ENCODE measurements at regions not wholly inside any gene's neighbourhood (a gene's known extent, or its start where the extent isn't known, plus 50 kb on each side); places are given as distances from the start of the nearest gene placed in this dataset.

DNA sequence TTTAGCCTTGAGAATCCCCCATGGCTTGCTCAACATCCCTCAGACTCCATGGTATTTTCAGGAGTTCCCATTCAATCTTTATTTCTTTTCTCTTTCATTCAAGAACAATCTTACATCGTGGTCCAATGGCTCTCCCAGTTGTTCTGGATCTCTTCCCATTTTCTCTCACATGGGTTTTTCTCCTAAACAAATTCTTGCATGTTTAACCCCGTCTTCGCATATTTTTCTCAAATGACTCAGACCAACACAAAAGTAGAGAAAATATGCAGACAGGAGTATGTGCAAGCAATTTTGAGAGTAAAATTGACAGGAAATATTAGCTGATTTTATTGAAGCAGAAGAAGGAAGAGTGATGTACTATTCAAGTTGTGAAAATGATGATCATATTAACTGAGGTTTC lies 396.4 kb upstream of the TRAM1L1 start:
- no peaks in the 10 kb centered on the region for H3K36me3 Mint-ChIP-seq (ENCODE audit: insufficient read depth, unreplicated experiment)
- CTCF ChIA-PET: no interaction called here
- H3K27me3 Mint-ChIP-seq (ENCODE audit: insufficient read depth, unreplicated experiment): no peaks in the 10 kb centered on the region
- H3K4me3 Mint-ChIP-seq (ENCODE audit: unreplicated experiment): no peak overlapping the region
- POLR2A ChIA-PET: interaction anchor here (0.5 kb wide), 1 partner anchor 663 kb away, joined by 3 read pairs; no protein-coding TSS in a partner anchor
- H3K4me1 Mint-ChIP-seq (ENCODE audit: insufficient read depth, unreplicated experiment): peaks cover 6% of the 10 kb centered on the region
- intact Hi-C loops (cut with micrococcal nuclease): no loop called here
- TF ChIP-seq, protein P1, sequence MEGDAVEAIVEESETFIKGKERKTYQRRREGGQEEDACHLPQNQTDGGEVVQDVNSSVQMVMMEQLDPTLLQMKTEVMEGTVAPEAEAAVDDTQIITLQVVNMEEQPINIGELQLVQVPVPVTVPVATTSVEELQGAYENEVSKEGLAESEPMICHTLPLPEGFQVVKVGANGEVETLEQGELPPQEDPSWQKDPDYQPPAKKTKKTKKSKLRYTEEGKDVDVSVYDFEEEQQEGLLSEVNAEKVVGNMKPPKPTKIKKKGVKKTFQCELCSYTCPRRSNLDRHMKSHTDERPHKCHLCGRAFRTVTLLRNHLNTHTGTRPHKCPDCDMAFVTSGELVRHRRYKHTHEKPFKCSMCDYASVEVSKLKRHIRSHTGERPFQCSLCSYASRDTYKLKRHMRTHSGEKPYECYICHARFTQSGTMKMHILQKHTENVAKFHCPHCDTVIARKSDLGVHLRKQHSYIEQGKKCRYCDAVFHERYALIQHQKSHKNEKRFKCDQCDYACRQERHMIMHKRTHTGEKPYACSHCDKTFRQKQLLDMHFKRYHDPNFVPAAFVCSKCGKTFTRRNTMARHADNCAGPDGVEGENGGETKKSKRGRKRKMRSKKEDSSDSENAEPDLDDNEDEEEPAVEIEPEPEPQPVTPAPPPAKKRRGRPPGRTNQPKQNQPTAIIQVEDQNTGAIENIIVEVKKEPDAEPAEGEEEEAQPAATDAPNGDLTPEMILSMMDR (IDR thresholded peaks at IDR 0.05; ENCODE audit: unreplicated experiment): no peak
- BruUV-seq (replicated peaks): no TSS peak
- no peaks in the 10 kb centered on the region for H3K9me3 Mint-ChIP-seq (ENCODE audit: unreplicated experiment)
- H3K27ac Mint-ChIP-seq (ENCODE audit: low read depth, unreplicated experiment): no peak overlapping the region
- DNase-seq (ENCODE audit: unreplicated experiment): peak; percentile 23

DNA sequence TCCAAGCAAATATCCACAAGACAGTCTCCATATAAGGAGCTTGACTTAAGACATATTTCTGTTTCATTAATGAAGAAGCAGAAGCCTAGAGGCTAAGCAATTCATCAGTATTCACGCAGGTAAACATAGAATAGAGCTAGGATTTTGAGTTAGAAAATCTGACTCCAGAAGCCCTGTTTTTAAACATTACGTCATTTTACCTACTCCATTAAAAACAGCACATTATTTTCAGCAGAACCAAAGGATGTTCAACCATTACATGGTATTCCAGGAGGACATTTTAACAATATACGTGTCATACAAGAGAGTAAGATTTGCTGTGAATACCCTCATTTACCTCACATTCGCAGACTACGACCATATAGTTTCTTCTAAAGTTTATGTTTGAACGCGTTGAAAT lies 403.3 kb upstream of the TRAM1L1 start:
- intact Hi-C loops (cut with micrococcal nuclease): no loop called here
- H3K27ac Mint-ChIP-seq (ENCODE audit: low read depth, unreplicated experiment): no peak overlapping the region
- no peaks in the 10 kb centered on the region for H3K27me3 Mint-ChIP-seq (ENCODE audit: insufficient read depth, unreplicated experiment)
- no peaks in the 10 kb centered on the region for H3K9me3 Mint-ChIP-seq (ENCODE audit: unreplicated experiment)
- CTCF ChIA-PET: interaction anchor here (0.6 to 1.0 kb wide), 2 partner anchors 42 to 354 kb away, joined by 4 read pairs; no protein-coding TSS in a partner anchor
- peaks cover 5% of the 10 kb centered on the region for H3K4me1 Mint-ChIP-seq (ENCODE audit: insufficient read depth, unreplicated experiment)
- TF ChIP-seq, protein P1 (IDR thresholded peaks at IDR 0.05; ENCODE audit: unreplicated experiment): no peak
- no peak overlapping the region for H3K4me3 Mint-ChIP-seq (ENCODE audit: unreplicated experiment)
- POLR2A ChIA-PET: no interaction called here
- no TSS peak for BruUV-seq (replicated peaks)
- H3K36me3 Mint-ChIP-seq (ENCODE audit: insufficient read depth, unreplicated experiment): no peaks in the 10 kb centered on the region
- DNase-seq (ENCODE audit: unreplicated experiment): no peak

DNA sequence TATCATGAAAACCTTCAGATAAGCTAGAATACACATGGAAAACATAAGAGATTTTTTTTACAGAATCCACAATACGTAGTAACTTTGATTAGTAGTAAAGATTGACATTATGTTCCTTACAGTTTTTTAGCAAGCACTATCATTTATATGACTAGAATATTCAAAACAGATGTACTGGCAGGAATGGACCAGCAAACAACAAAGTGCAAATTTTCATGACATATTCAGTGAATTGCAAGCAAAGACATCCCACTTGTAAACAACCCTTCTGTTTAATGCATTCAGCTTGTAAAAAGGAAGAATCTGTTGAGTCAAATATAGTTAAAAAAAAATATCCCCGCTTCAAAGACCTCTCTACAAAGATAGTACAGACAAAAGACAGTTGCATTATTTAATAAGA lies 403.7 kb upstream of the TRAM1L1 start:
- BruUV-seq (replicated peaks): no TSS peak
- intact Hi-C loops (cut with micrococcal nuclease): no loop called here
- DNase-seq (ENCODE audit: unreplicated experiment): no peak
- H3K4me1 Mint-ChIP-seq (ENCODE audit: insufficient read depth, unreplicated experiment): peaks cover 5% of the 10 kb centered on the region
- H3K9me3 Mint-ChIP-seq (ENCODE audit: unreplicated experiment): no peaks in the 10 kb centered on the region
- no peak overlapping the region for H3K27ac Mint-ChIP-seq (ENCODE audit: low read depth, unreplicated experiment)
- H3K27me3 Mint-ChIP-seq (ENCODE audit: insufficient read depth, unreplicated experiment): no peaks in the 10 kb centered on the region
- CTCF ChIA-PET: interaction anchor here (0.6 to 1.0 kb wide), 2 partner anchors 42 to 355 kb away, joined by 4 read pairs; no protein-coding TSS in a partner anchor
- no peak overlapping the region for H3K4me3 Mint-ChIP-seq (ENCODE audit: unreplicated experiment)
- TF ChIP-seq, protein P1 (IDR thresholded peaks at IDR 0.05; ENCODE audit: unreplicated experiment): no peak
- POLR2A ChIA-PET: interaction anchor here (0.6 kb wide), 1 partner anchor 32 kb away, joined by 5 read pairs; no protein-coding TSS in a partner anchor
- no peaks in the 10 kb centered on the region for H3K36me3 Mint-ChIP-seq (ENCODE audit: insufficient read depth, unreplicated experiment)

DNA sequence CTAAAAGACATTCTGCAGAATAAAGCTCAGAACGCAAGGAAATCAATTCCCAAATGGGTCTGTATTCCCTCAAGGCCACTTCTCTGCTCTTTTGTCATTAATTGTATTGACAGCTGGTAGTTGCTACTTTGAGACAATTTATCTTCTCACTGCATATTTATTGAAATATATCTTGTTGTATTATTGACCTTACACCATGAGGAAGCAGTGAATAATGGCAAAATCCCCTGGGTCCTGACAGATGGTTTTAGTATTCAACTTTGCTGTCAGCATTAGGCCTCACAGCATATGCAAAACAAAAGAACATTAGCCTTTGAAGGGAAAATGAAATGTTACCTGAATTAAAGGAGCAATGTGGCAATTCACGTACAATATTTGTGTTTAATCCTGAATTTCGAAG lies 406.1 kb upstream of the TRAM1L1 start:
- Mint-ChIP-seq H3K9me3 (ENCODE audit: unreplicated experiment) (no peaks in the 10 kb centered on the region), H3K4me3 (ENCODE audit: unreplicated experiment) (no peak overlapping the region), H3K4me1 (ENCODE audit: insufficient read depth, unreplicated experiment) (peaks cover 5% of the 10 kb centered on the region), H3K36me3 (ENCODE audit: insufficient read depth, unreplicated experiment) (no peaks in the 10 kb centered on the region), H3K27me3 (ENCODE audit: insufficient read depth, unreplicated experiment) (no peaks in the 10 kb centered on the region), H3K27ac (ENCODE audit: low read depth, unreplicated experiment) (no peak overlapping the region)
- no peak for DNase-seq (ENCODE audit: unreplicated experiment)
- no TSS peak for BruUV-seq (replicated peaks)
- ChIA-PET CTCF (no interaction called here), POLR2A (no interaction called here)
- intact Hi-C loops (cut with micrococcal nuclease): no loop called here
- TF ChIP-seq, protein P1 (IDR thresholded peaks at IDR 0.05; ENCODE audit: unreplicated experiment): no peak

All from MCF 10A (cell line).